ENCODE measurements at regions not wholly inside any gene's neighbourhood (a gene's known extent, or its start where the extent isn't known, plus 50 kb on each side); places are given as distances from the start of the nearest gene placed in this dataset.
"Not testable (repeated sequence)": the region's sequence is repeated elsewhere in the genome, so short reads cannot be mapped to it uniquely, and the experiment has no call there.

DNA sequence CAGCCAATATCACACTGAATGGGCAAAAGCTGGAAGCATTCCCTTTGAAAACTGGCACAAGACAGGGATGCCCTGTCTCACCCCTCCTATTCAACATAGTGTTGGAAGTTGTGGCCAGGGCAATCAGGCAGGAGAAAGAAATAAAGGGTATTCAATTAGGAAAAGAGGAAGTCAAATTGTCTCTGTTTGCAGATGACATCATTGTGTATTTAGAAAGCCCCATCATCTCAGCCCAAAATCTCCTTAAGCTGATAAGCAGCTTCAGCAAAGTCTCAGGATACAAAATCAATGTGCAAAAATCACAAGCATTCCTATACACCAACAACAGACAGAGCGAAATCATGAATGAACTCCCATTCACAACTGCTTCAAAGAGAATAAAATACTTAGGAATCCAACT is 223.2 kb downstream of the MEX3B start:
- TF ChIP-seq POLR2AphosphoS5 (IDR thresholded peaks at IDR 0.05; ENCODE audit: low read depth, low read length); RFX5 (IDR thresholded peaks at IDR 0.05; ENCODE audit: low read length); RAD21 (IDR thresholded peaks at IDR 0.05; ENCODE audit: low read length); SIN3A (IDR thresholded peaks at IDR 0.05; ENCODE audit: borderline replicate concordance, low read depth, low read length): not testable (repeated sequence)
- TF ChIP-seq, protein P1, sequence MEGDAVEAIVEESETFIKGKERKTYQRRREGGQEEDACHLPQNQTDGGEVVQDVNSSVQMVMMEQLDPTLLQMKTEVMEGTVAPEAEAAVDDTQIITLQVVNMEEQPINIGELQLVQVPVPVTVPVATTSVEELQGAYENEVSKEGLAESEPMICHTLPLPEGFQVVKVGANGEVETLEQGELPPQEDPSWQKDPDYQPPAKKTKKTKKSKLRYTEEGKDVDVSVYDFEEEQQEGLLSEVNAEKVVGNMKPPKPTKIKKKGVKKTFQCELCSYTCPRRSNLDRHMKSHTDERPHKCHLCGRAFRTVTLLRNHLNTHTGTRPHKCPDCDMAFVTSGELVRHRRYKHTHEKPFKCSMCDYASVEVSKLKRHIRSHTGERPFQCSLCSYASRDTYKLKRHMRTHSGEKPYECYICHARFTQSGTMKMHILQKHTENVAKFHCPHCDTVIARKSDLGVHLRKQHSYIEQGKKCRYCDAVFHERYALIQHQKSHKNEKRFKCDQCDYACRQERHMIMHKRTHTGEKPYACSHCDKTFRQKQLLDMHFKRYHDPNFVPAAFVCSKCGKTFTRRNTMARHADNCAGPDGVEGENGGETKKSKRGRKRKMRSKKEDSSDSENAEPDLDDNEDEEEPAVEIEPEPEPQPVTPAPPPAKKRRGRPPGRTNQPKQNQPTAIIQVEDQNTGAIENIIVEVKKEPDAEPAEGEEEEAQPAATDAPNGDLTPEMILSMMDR (IDR thresholded peaks at IDR 0.05): not testable (repeated sequence)
- TF ChIP-seq, protein P2, sequence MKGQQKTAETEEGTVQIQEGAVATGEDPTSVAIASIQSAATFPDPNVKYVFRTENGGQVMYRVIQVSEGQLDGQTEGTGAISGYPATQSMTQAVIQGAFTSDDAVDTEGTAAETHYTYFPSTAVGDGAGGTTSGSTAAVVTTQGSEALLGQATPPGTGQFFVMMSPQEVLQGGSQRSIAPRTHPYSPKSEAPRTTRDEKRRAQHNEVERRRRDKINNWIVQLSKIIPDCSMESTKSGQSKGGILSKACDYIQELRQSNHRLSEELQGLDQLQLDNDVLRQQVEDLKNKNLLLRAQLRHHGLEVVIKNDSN (IDR thresholded peaks at IDR 0.05; ENCODE audit: borderline replicate concordance, low read depth): not testable (repeated sequence)
